Activated CD4-positive, alpha-beta memory T cell treated with anti-CD3 and anti-CD28 coated beads, Interleukin-2, amount 10 ng/mL, durations not matched to agents 7 days and 5 days (primary cell): ENCODE measurements at regions not wholly inside any gene's neighbourhood (a gene's known extent, or its start where the extent isn't known, plus 50 kb on each side); places are given as distances from the start of the nearest gene placed in this dataset.

ENCODE experiments used
- CTCF ChIA-PET: fragments of 350-600 bp; sonication (Branson Sonifier 250); formaldehyde crosslinking; loops from one replicate; lab custom pipeline; 2021; ENCODE audit warnings: antibody characterized with exemption, inconsistent platforms; lab: Charles Lee
- POLR2A ChIA-PET: fragments of 350-600 bp; sonication (Branson Sonifier 250); formaldehyde crosslinking; loops from one replicate; lab custom pipeline; 2021; ENCODE audit warnings: antibody characterized with exemption; lab: Charles Lee
- DNase-seq: peaks from one replicate; pipeline ENCODE4 v3.0.0-alpha.2; 2020
- H3K27ac Mint-ChIP-seq: one replicate; pipeline ENCODE4 v1.8.0; 2021; ENCODE audit warnings: mild to moderate bottlenecking, mixed read lengths
- H3K27me3 Mint-ChIP-seq: one replicate; pipeline ENCODE4 v1.8.0; 2021; ENCODE audit warnings: mixed read lengths
- H3K36me3 Mint-ChIP-seq: one replicate; pipeline ENCODE4 v1.8.0; 2021; ENCODE audit warnings: low read depth, mixed read lengths
- H3K4me1 Mint-ChIP-seq: one replicate; pipeline ENCODE4 v1.8.0; 2021; ENCODE audit warnings: mixed read lengths
- H3K4me3 Mint-ChIP-seq: one replicate; pipeline ENCODE4 v1.8.0; 2021; ENCODE audit warnings: mild to moderate bottlenecking, mixed read lengths
- H3K9me3 Mint-ChIP-seq: one replicate; pipeline ENCODE4 v1.8.0; 2021; ENCODE audit warnings: mixed read lengths

DNA sequence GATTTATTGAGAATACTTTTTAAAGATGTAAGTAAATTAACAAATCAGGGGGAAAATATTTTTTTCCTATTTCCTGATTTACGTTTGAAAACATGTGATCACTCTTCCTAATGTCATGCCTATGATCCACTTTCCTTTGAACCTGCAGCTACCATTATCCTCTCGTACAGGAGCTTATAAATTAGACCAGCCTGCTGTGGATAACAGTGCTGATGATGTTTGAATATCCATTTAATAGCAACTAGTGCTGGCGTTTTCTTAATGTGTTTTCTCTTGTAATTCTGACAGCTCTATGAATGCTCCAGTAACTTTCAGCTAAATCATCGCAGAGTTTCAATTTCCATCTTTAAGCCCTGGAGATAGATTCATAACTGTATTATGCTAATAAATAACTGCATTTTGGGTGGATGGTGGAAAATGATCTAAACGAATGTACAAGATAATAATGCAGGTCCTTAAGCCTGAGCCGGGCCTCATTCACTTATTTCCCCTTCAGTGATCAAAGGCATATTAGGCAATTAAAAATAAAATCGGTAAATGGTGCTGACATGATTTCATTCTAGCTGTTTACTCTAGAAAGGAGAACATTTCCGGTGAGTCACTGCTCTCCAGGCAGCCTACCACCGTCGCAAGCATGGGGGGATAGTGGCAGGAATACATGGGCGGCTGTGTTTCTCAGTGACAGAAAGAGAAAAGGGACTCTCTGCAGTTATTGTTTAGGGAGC, 58.5 kb upstream of the SLC24A5 start:
- CTCF ChIA-PET, result no interaction called here
- H3K36me3 Mint-ChIP-seq, result no peaks in the 10 kb centered on the region

DNA sequence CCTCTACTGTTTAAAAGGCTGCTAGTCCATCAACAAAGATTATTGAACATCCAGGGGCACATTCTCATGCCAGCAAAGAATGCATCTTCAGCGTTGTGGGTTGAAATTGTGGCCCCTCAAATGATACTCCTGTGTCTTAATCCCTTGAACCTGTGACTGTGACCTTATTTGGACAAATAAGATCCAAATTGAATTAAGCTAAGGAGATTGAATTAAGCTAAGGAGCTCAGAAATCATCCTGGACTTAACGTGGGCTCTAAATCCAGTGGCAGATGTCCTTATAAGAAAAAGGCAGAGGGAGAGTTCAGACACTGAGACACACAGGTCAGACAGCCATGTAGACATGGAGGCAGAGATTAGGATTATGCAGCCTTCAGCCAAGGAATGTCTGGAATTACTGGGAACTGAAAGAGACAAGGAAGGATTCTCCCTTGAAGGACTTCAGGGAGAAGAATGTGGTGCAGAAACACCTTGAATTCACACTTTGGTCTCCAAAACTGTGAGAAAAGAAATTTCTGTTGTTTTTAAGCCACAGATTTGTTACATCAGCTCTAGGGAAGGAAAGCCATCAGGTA, 57.3 kb upstream of the SLC24A5 start:
- ChIA-PET POLR2A (no interaction called here), CTCF (no interaction called here)
- no peak overlapping the region for H3K4me3 Mint-ChIP-seq
- H3K27ac Mint-ChIP-seq, result no peak overlapping the region
- DNase-seq, result no peak
- H3K36me3 Mint-ChIP-seq, result no peaks in the 10 kb centered on the region
- peaks cover 1% of the 10 kb centered on the region for H3K4me1 Mint-ChIP-seq
- no peaks in the 10 kb centered on the region for H3K27me3 Mint-ChIP-seq
- H3K9me3 Mint-ChIP-seq, result no peaks in the 10 kb centered on the region

More for the DNA sequence above, 58.5 kb upstream of the SLC24A5 start:
- Mint-ChIP-seq H3K9me3 (no peaks in the 10 kb centered on the region), H3K4me1 (peaks cover 3% of the 10 kb centered on the region), H3K27ac (no peak overlapping the region), H3K4me3 (no peak overlapping the region), H3K27me3 (no peaks in the 10 kb centered on the region)
- POLR2A ChIA-PET, result no interaction called here
- DNase-seq, result no peak

DNA sequence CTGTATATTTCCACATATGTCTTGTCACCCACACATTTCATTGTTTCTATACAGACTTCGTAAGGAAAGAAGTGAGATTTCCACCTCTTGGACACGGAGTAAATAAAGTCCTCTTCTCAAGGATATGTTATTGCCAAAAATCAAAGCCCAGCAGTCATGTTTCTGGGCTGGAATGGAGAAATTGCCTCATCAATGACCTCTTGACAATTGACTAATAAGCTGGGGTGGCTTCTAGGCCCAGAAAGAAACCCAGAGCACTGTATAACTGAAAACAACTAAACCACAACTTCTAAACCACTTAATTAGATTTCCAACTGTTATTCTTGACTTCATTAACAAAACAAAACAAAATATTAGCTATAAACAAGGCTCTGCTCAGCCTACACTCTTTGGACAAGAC, 56.4 kb upstream of the SLC24A5 start:
- no peaks in the 10 kb centered on the region for H3K9me3 Mint-ChIP-seq
- H3K27me3 Mint-ChIP-seq, result no peaks in the 10 kb centered on the region
- H3K36me3 Mint-ChIP-seq, result no peaks in the 10 kb centered on the region
- DNase-seq, result no peak
- ChIA-PET CTCF (no interaction called here), POLR2A (no interaction called here)
- H3K4me3 Mint-ChIP-seq, result no peak overlapping the region
- no peaks in the 10 kb centered on the region for H3K4me1 Mint-ChIP-seq
- no peak overlapping the region for H3K27ac Mint-ChIP-seq

DNA sequence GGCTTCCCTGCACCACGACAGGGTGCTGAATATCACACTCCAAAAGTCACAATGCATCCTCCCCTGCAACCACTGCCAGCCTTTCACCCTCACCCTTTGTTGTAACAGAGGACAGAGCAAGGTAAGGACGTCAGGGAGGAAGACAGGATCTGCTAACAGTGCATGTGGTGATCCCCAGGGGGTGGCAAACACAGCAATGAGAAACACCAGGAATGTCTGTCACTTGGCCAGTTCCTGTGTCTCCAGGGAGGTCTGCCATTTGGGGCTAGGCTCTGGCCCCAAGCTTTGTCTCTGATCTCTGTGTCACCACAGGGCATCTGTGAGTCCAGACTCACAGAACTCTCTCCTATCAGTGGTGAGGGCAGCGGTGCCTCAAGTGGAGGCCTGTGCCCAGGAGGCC, 54.3 kb upstream of the SLC24A5 start:
- POLR2A ChIA-PET, result no interaction called here
- no peaks in the 10 kb centered on the region for H3K27me3 Mint-ChIP-seq
- no peaks in the 10 kb centered on the region for H3K36me3 Mint-ChIP-seq
- H3K27ac Mint-ChIP-seq, result no peak overlapping the region
- H3K9me3 Mint-ChIP-seq, result no peaks in the 10 kb centered on the region
- no peak for DNase-seq
- H3K4me3 Mint-ChIP-seq, result no peak overlapping the region
- CTCF ChIA-PET, result no interaction called here
- H3K4me1 Mint-ChIP-seq, result no peaks in the 10 kb centered on the region
